Progenitor cell of endocrine pancreas (in vitro differentiated cells): ENCODE measurements at regions not wholly inside any gene's neighbourhood (a gene's known extent, or its start where the extent isn't known, plus 50 kb on each side); places are given as distances from the start of the nearest gene placed in this dataset.

Source experiments
- DNase-seq: peaks from one replicate; pipeline ENCODE4 v3.0.0; 2021; ENCODE audit warnings: low spot score; ENCODE audit not compliant: unreplicated experiment
- H3K27ac Mint-ChIP-seq: 2 replicates; pipeline ENCODE4 v1.8.0; 2021; ENCODE audit warnings: mild to moderate bottlenecking, moderate library complexity, mixed read lengths
- H3K27me3 Mint-ChIP-seq: 2 replicates; pipeline ENCODE4 v1.8.0; 2021; ENCODE audit warnings: mixed read lengths
- H3K36me3 Mint-ChIP-seq: 2 replicates; pipeline ENCODE4 v1.8.0; 2022; ENCODE audit warnings: mixed read lengths; ENCODE audit not compliant: insufficient read depth
- H3K4me1 Mint-ChIP-seq: 2 replicates; pipeline ENCODE4 v1.8.0; 2021; ENCODE audit warnings: low read depth, mixed read lengths
- H3K4me3 Mint-ChIP-seq: 2 replicates; pipeline ENCODE4 v1.8.0; 2021; ENCODE audit warnings: low read depth, mild to moderate bottlenecking, moderate library complexity, mixed read lengths
- H3K9me3 Mint-ChIP-seq: 2 replicates; pipeline ENCODE4 v1.8.0; 2021; ENCODE audit warnings: low read depth, mixed read lengths
- TF ChIP-seq, protein P1 (sequence below): fragments of 200-600 bp; sonication (generic); IDR thresholded peaks from one replicate; pipeline ENCODE4 v1.5.0; 2021; ENCODE audit warnings: antibody characterized with exemption, mild to moderate bottlenecking; ENCODE audit not compliant: unreplicated experiment

DNA sequence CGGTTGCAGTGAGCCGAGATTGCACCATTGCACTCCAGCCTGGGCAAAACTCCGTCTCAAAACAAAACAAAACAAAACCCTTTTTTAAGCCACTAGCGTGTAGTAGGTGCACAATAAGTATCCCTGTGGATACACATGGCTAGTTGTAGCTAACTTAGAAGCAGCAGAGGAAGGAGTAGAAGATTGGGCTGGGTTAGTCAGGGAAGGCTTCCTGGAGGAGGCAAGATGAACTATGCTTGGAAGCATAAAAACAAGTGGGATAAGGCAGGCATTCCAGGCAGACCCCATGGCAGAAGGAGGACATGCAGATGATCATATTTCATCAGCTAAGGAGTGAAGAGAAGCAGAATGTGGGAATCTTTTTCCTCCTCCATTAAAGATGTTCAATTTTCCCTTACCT is 83.4 kb downstream of the IRX5 start:
- Mint-ChIP-seq H3K27ac (no peak overlapping the region), H3K4me3 (no peak overlapping the region), H3K4me1 (no peaks in the 10 kb centered on the region), H3K27me3 (peaks cover 18% of the 10 kb centered on the region), H3K9me3 (no peaks in the 10 kb centered on the region), H3K36me3 (no peaks in the 10 kb centered on the region)
- no peak for DNase-seq
- TF ChIP-seq, protein P1, sequence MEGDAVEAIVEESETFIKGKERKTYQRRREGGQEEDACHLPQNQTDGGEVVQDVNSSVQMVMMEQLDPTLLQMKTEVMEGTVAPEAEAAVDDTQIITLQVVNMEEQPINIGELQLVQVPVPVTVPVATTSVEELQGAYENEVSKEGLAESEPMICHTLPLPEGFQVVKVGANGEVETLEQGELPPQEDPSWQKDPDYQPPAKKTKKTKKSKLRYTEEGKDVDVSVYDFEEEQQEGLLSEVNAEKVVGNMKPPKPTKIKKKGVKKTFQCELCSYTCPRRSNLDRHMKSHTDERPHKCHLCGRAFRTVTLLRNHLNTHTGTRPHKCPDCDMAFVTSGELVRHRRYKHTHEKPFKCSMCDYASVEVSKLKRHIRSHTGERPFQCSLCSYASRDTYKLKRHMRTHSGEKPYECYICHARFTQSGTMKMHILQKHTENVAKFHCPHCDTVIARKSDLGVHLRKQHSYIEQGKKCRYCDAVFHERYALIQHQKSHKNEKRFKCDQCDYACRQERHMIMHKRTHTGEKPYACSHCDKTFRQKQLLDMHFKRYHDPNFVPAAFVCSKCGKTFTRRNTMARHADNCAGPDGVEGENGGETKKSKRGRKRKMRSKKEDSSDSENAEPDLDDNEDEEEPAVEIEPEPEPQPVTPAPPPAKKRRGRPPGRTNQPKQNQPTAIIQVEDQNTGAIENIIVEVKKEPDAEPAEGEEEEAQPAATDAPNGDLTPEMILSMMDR, result no peak

DNA sequence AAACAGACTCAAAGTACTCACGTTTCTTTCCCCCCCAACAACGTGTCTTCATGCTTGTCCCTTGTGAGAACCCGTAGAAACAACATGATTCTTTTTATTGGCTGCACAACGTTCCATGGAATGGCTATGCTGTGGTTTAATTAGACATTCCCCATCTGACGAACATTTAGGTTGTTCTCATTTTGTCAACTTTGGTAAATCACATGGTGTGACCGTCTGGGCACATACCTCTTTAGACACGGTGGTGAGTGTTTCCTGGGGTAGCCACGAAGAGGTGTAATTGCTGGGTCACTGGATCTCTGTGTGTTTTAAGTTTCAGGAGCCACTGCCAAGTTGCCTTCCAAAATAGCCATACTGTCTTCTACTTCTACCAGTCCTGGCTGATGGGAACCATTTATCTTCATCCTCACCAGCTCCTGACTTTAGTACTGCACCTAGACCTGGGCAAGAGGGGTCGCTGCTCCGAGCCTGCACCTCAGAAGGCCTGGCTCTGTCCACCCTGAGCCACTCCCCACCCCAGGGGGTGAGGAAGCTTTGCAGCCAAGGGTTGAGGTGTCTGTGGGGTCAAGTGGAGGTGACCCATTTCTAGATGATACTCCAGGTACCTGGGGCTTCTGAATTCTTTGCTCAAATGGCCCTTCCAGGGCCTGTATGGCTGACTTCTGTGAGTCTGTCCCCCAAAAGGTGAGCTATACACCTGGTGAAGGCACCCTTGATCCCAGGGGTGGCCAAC is 84.7 kb downstream of the IRX5 start:
- H3K36me3 Mint-ChIP-seq, result no peaks in the 10 kb centered on the region
- H3K27ac Mint-ChIP-seq, result no peak overlapping the region
- H3K9me3 Mint-ChIP-seq, result no peaks in the 10 kb centered on the region
- no peak for DNase-seq
- TF ChIP-seq, protein P1, result no peak
- H3K4me3 Mint-ChIP-seq, result no peak overlapping the region
- no peaks in the 10 kb centered on the region for H3K4me1 Mint-ChIP-seq
- peaks cover 18% of the 10 kb centered on the region for H3K27me3 Mint-ChIP-seq

DNA sequence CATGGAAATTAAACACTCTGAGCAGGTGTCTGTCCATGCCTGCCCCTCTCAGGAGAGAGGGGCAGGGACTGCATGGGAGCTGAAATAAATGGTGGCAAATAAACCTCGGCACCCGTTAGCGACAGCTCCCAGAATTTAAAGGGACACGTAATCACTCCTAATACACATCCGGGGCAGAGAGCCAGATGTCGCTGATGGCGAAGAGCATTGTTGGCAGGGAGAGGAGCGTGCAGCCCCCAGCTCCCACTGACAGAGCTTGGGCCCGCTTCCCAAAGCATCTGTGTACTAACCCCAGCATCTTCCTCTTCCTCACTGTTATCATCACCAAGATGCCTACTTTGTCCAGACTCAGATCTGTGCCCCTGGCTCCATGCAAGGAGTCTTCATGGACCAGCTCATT is 85.8 kb downstream of the IRX5 start:
- no peaks in the 10 kb centered on the region for H3K4me1 Mint-ChIP-seq
- H3K36me3 Mint-ChIP-seq, result no peaks in the 10 kb centered on the region
- H3K9me3 Mint-ChIP-seq, result peaks cover 3% of the 10 kb centered on the region
- no peak for DNase-seq
- H3K27me3 Mint-ChIP-seq, result peaks cover 18% of the 10 kb centered on the region
- no peak overlapping the region for H3K4me3 Mint-ChIP-seq
- TF ChIP-seq, protein P1, result no peak
- no peak overlapping the region for H3K27ac Mint-ChIP-seq

DNA sequence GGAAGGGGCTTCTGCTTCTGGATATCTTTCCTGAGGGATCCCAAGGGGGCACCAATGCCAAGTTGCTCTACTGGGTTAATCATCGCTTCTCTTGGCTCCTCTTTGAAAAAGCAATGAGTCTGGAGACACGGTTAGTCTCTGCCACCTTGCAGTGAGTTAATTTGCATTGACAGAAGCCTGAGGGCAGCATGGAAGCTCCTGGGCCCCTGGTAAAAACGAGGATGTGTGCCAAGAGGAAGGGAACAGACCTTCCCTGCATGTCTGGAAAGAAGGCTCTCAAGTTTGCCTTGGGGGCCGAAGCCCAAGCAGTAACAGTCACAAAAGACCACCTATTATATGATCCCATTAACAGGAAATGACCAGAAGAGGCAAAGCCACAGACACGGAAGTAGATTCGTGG is 86.7 kb downstream of the IRX5 start:
- Mint-ChIP-seq H3K4me1 (no peaks in the 10 kb centered on the region), H3K27me3 (peaks cover 18% of the 10 kb centered on the region), H3K4me3 (no peak overlapping the region), H3K36me3 (no peaks in the 10 kb centered on the region), H3K27ac (no peak overlapping the region), H3K9me3 (peaks cover 3% of the 10 kb centered on the region)
- no peak for DNase-seq
- TF ChIP-seq, protein P1, result no peak

DNA sequence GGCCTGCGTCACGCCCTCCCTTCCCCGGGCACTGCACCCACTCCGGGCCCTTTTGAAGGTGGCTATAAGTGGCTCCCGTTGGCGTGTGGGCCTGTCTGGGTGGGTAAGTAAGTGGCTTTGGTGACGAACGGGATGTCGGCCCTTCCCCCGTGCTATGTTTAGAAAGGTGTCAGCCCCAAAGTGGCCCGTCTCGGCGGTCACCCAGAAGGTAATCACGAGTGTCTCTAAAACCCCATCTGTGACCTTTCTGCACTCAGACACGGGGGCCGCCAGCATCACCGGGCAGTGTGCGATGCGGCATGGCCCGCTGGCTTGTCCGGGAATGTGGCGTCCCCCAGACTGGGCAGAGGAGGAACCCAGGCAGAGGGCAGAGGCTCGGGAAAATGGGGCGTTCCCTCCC is 88.2 kb downstream of the IRX5 start:
- Mint-ChIP-seq H3K27ac (no peak overlapping the region), H3K36me3 (no peaks in the 10 kb centered on the region), H3K4me1 (no peaks in the 10 kb centered on the region), H3K27me3 (peaks cover 20% of the 10 kb centered on the region), H3K4me3 (no peak overlapping the region), H3K9me3 (peaks cover 3% of the 10 kb centered on the region)
- DNase-seq, result no peak
- TF ChIP-seq, protein P1, result no peak
